CD4-positive, alpha-beta T cell (primary cell): ENCODE measurements at regions not wholly inside any gene's neighbourhood (a gene's known extent, or its start where the extent isn't known, plus 50 kb on each side); places are given as distances from the start of the nearest gene placed in this dataset.

Experiments
- ATAC-seq: fragments of 200-7000 bp; cut with Tn5 transposase; one replicate; pipeline ENCODE4 v1.10.0; 2022; ENCODE audit warnings: mild to moderate bottlenecking; ENCODE audit not compliant: poor library complexity
- CTCF ChIA-PET: fragments of 350-600 bp; sonication (Branson Sonifier 250); formaldehyde crosslinking; loops from one replicate; lab custom pipeline; 2021; ENCODE audit warnings: antibody characterized with exemption, inconsistent platforms; lab: Charles Lee
- POLR2A ChIA-PET: fragments of 350-600 bp; sonication (Branson Sonifier 250); formaldehyde crosslinking; loops from one replicate; lab custom pipeline; 2021; ENCODE audit warnings: antibody characterized with exemption, inconsistent platforms; lab: Charles Lee
- DNase-seq, 14 experiments: peaks; one replicate each; pipeline ENCODE4 v3.0.0-alpha.2; 2013 to 2020; ENCODE audit warnings: mixed read lengths in 2 of 14
- H3K27ac ChIP-seq, 2 donors: one replicate each; pipeline versions ENCODE4 v1.5.1 to v1.7.0; 2013; ENCODE audit warnings: low read length in 2 of 2, low read depth in 1 of 2, mild to moderate bottlenecking in 1 of 2
- H3K27me3 ChIP-seq, 2 experiments: 1 replicate in 1 of 2; 2 replicates in 1 of 2; pipeline versions ENCODE4 v1.6.1 to v1.7.0; 2013; ENCODE audit warnings: low read length in 2 of 2, control low read depth in 1 of 2, mild to moderate bottlenecking in 1 of 2, moderate library complexity in 1 of 2; ENCODE audit not compliant: insufficient read depth in 2 of 2, control insufficient read depth in 1 of 2
- H3K36me3 ChIP-seq: one replicate; pipeline ENCODE4 v1.6.1; 2013; ENCODE audit warnings: low read length, control low read depth; ENCODE audit not compliant: insufficient read depth
- H3K4me1 ChIP-seq: one replicate; pipeline ENCODE4 v1.6.1; 2013; ENCODE audit warnings: low read length, control low read depth; ENCODE audit not compliant: insufficient read depth
- H3K4me3 ChIP-seq: one replicate; pipeline ENCODE4 v1.5.1; 2013; ENCODE audit warnings: mild to moderate bottlenecking, low read length, moderate library complexity
- H3K9me3 ChIP-seq, 2 experiments: 1 replicate in 1 of 2; 2 replicates in 1 of 2; pipeline versions ENCODE4 v1.6.1 to v1.7.0; 2013; ENCODE audit warnings: low read length in 2 of 2, mild to moderate bottlenecking in 2 of 2, control low read depth in 1 of 2, moderate library complexity in 1 of 2; ENCODE audit not compliant: control insufficient read depth in 1 of 2, insufficient read depth in 1 of 2
- H3K27ac Mint-ChIP-seq: one replicate; pipeline ENCODE4 v1.8.0; 2020; ENCODE audit warnings: mixed read lengths
- H3K27me3 Mint-ChIP-seq: one replicate; pipeline ENCODE4 v1.8.0; 2021; ENCODE audit warnings: mixed read lengths
- H3K36me3 Mint-ChIP-seq: one replicate; pipeline ENCODE4 v1.8.0; 2021; ENCODE audit warnings: low read depth, mixed read lengths
- H3K4me1 Mint-ChIP-seq: one replicate; pipeline ENCODE4 v1.8.0; 2021; ENCODE audit warnings: low read depth, mixed read lengths
- H3K4me3 Mint-ChIP-seq: one replicate; pipeline ENCODE4 v1.8.0; 2020; ENCODE audit warnings: mild to moderate bottlenecking, mixed read lengths
- H3K9me3 Mint-ChIP-seq: one replicate; pipeline ENCODE4 v1.8.0; 2020; ENCODE audit warnings: mixed read lengths
- intact Hi-C, 2 experiments: fragments of 100-400 bp; cut with DNase I in 1 of 2; cut with micrococcal nuclease in 1 of 2; formaldehyde crosslinking; loops; one replicate each; pipeline versions ENCODE4 v1.15.1 to v1.9.0; 2023 to 2025; cut with DNase I, micrococcal nuclease
- TF ChIP-seq, protein P1 (sequence below): fragments of 200-600 bp; IDR thresholded peaks from one replicate; pipeline ENCODE4 v1.8.0; 2022; ENCODE audit warnings: antibody characterized with exemption, mild to moderate bottlenecking

DNA sequence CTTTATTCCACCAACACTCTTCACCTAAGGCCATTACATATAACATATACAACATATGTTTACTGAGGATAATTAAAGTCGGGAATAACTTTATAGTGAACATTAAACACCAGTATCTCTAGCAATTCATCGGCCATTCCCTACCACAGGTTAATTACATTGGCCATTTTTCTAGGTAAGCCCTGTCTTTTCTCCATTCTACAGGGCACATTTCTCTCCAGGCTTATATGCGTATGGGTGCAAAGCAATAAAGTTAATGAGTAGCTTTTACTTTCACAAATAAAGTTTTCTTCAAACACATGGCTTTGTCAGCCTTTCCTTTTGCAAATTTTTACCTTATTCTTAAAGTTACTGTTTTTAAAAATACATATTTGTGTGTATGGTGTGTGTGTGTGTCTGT, 111.9 kb upstream of the IQCM start:
- no peak overlapping the region for H3K4me3 Mint-ChIP-seq
- POLR2A ChIA-PET: no interaction called here
- ATAC-seq (no peak), DNase-seq (no peak)
- Histone ChIP-seq H3K4me3 (no peak overlapping the region), H3K9me3 (no peaks in the 10 kb centered on the region), H3K27ac (no peak overlapping the region), H3K27me3 (no peaks in the 10 kb centered on the region), H3K36me3 (no peaks in the 10 kb centered on the region), H3K4me1 (no peaks in the 10 kb centered on the region)
- no peaks in the 10 kb centered on the region for H3K4me1 Mint-ChIP-seq
- H3K36me3 Mint-ChIP-seq: no peaks in the 10 kb centered on the region
- intact Hi-C loops: no loop called here
- no peaks in the 10 kb centered on the region for H3K27me3 Mint-ChIP-seq
- H3K9me3 Mint-ChIP-seq: no peaks in the 10 kb centered on the region
- H3K27ac Mint-ChIP-seq: no peak overlapping the region
- CTCF ChIA-PET: no interaction called here
- TF ChIP-seq, protein P1, sequence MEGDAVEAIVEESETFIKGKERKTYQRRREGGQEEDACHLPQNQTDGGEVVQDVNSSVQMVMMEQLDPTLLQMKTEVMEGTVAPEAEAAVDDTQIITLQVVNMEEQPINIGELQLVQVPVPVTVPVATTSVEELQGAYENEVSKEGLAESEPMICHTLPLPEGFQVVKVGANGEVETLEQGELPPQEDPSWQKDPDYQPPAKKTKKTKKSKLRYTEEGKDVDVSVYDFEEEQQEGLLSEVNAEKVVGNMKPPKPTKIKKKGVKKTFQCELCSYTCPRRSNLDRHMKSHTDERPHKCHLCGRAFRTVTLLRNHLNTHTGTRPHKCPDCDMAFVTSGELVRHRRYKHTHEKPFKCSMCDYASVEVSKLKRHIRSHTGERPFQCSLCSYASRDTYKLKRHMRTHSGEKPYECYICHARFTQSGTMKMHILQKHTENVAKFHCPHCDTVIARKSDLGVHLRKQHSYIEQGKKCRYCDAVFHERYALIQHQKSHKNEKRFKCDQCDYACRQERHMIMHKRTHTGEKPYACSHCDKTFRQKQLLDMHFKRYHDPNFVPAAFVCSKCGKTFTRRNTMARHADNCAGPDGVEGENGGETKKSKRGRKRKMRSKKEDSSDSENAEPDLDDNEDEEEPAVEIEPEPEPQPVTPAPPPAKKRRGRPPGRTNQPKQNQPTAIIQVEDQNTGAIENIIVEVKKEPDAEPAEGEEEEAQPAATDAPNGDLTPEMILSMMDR: no peak

DNA sequence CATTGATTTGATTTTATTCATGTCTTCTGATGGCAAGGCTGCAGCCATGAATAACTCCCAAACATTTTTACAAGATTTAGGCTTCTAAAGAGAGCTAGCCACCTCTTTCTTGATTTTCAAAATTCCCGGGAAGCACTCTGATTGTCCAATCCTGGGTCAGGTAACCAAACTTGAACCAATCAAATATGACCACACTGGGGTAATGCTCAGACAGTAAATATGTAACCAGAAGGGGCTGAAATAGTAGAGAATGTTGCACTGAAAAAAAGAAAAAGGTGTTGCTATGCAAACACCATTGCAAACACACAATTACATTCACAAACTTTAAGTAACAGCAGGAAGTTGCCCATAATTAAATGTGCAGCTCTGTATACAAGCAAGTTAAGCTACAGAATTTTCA, 112.9 kb upstream of the IQCM start:
- H3K36me3 ChIP-seq: no peaks in the 10 kb centered on the region
- H3K27ac ChIP-seq: no peak overlapping the region
- no peaks in the 10 kb centered on the region for H3K27me3 Mint-ChIP-seq
- H3K9me3 Mint-ChIP-seq: no peaks in the 10 kb centered on the region
- CTCF ChIA-PET: no interaction called here
- H3K27ac Mint-ChIP-seq: no peak overlapping the region
- no peaks in the 10 kb centered on the region for H3K4me1 ChIP-seq
- H3K4me3 ChIP-seq: no peak overlapping the region
- H3K4me3 Mint-ChIP-seq: no peak overlapping the region
- H3K27me3 ChIP-seq: no peaks in the 10 kb centered on the region
- no peaks in the 10 kb centered on the region for H3K36me3 Mint-ChIP-seq
- TF ChIP-seq, protein P1: no peak
- no peak for ATAC-seq
- no peak for DNase-seq
- POLR2A ChIA-PET: no interaction called here
- H3K9me3 ChIP-seq: no peaks in the 10 kb centered on the region
- no peaks in the 10 kb centered on the region for H3K4me1 Mint-ChIP-seq
- intact Hi-C loops: no loop called here

DNA sequence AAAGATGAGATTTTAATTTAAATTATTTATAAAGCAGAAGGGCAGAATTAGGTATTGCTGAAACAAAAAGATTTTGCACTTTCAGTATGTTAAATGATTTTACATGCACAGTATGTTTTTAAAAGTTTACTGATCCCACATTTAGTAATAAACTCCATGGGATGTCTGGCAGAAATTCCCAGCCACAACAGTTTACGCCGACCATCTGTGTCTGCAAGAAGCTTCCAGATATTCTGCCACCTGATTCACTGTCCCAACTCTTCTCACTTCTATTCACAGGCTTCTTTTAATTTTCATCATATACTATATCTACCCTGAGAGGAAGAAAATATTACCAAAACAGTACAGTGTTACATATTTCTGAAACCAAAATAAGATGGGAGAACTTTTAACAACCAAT, 115.8 kb upstream of the IQCM start:
- CTCF ChIA-PET: no interaction called here

More for the DNA sequence above, 115.8 kb upstream of the IQCM start:
- Mint-ChIP-seq H3K27me3 (peaks cover 7% of the 10 kb centered on the region), H3K9me3 (no peaks in the 10 kb centered on the region), H3K4me3 (no peak overlapping the region), H3K27ac (no peak overlapping the region), H3K4me1 (no peaks in the 10 kb centered on the region), H3K36me3 (no peaks in the 10 kb centered on the region)
- TF ChIP-seq, protein P1: no peak
- Histone ChIP-seq H3K9me3 (no peaks in the 10 kb centered on the region), H3K36me3 (no peaks in the 10 kb centered on the region), H3K4me3 (no peak overlapping the region), H3K27ac (no peak overlapping the region), H3K27me3 (no peaks in the 10 kb centered on the region), H3K4me1 (no peaks in the 10 kb centered on the region)
- intact Hi-C loops: no loop called here
- DNase-seq (no peak), ATAC-seq (no peak)
- POLR2A ChIA-PET: no interaction called here
